Stimulated activated CD4-positive, alpha-beta T cell treated with anti-CD3 and anti-CD28 coated beads, Interleukin-4, amount 100 ng/mL, for 48 hours (primary cell): ENCODE measurements at regions not wholly inside any gene's neighbourhood (a gene's known extent, or its start where the extent isn't known, plus 50 kb on each side); places are given as distances from the start of the nearest gene placed in this dataset.

Source experiments
- DNase-seq, 2 donors: peaks; one replicate each; pipeline ENCODE4 v3.0.0-alpha.2; 2020; ENCODE audit warnings: low read depth in 2 of 2

DNA sequence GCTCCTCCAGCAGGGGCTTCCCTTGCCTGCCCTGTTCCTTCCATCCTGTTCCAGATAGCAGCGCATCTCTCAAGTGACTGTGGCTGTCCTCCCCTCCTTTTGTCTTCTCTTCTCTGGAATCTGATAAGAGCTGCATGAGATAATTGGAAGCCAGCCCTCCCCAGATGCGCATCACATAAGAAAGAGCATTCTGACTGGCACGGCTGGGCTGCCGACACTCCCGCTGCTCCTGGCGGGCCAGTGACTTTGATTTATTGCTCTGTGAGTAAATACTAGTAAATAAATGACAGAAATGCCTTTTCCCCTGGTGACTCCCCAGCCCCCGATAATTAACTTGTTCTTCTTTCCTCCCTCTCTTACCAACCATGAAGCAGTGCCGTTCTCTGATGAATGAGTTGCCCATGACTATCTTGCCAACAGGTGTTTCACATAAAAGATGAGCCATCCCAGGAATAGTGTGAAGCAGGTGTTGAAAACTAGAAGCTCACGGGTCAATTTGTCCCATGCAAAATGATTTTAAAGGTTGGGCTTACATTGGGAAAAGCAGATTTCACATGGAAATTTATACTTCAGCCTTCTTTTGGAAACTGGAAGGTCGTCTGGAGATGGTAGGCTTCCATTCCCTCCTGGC lies 212.3 kb downstream of the ERCC6L2 start:
- no peak for DNase-seq

DNA sequence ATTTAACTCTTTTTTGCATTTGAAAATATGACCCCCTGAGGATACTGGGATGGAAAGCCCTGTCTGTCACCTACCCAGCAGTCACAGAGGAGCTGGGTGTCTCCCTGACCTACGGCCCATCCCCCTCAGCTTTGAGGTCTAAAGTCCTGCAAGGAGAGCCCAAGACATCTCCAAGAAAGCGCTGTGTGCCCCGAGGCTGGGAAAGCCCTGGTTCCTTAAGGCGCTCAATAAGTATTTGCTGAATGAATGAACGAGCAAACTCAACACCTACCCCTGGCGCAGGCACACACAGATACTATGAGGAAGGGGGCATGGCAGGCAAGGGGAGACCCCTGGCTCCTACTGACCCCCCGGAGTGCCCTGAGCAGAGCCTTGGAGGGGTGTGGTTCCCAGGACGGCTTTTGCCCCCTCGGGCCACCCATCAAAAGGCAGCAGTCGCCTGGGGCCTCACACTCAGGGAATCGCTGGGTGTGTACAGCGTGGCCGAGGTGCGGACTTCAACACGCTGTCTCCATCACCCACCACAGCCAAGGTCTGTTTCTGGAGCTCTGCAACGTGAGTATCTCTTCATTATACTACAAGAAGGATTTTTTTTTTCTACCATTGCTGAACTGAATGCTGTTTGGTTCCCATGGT lies 211.6 kb downstream of the ERCC6L2 start:
- no peak for DNase-seq

DNA sequence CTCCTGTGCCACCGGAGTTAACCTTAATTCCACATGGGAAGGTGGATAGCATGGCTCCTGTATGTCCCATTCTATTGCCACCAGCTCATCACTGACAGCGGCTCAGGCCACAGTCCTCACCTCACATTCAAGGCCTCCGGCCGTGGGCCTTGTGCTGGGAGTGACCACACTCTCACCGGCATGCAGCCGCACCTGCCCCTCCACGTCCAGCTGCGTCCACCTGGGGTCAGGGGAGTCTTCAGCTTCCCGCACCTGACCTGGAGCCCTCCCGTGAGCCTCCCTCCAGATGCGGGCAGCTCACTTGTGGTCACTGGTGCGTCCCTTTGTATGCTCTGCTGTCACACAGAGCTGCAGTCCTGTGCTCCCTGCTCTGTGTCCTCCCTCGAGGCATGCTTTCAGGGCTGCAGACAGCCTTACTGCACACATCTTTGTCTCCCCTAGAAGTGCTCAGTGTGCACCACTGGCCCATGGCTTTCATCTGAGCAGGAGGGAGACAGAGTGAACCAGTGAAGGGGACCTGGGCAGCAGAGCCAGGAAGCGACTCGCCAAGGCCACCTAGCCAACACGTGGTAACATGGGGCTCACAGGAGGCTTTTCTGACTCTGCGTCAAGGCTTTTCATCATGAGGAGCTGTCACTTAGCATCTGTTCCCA lies 210.1 kb downstream of the ERCC6L2 start:
- no peak for DNase-seq

DNA sequence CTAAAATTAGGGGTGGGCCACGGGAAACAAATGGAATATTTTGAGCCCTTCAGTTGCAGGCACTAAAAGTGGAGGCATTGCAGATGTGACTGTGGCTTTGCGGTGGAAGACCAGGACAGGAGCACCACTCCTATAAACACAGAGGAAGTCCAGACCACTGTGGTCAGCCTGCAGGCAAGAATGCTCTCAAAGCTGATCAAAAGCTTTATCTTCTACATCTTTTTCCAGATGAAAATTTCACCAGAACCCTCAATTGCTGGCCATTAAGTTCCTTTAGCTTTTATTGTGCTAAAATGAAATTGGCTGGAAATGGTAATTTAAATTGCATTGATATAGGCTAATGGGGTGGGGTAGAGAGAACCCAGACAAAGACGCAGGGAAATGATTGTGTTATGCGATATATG lies 208.8 kb downstream of the ERCC6L2 start:
- DNase-seq = no peak

DNA sequence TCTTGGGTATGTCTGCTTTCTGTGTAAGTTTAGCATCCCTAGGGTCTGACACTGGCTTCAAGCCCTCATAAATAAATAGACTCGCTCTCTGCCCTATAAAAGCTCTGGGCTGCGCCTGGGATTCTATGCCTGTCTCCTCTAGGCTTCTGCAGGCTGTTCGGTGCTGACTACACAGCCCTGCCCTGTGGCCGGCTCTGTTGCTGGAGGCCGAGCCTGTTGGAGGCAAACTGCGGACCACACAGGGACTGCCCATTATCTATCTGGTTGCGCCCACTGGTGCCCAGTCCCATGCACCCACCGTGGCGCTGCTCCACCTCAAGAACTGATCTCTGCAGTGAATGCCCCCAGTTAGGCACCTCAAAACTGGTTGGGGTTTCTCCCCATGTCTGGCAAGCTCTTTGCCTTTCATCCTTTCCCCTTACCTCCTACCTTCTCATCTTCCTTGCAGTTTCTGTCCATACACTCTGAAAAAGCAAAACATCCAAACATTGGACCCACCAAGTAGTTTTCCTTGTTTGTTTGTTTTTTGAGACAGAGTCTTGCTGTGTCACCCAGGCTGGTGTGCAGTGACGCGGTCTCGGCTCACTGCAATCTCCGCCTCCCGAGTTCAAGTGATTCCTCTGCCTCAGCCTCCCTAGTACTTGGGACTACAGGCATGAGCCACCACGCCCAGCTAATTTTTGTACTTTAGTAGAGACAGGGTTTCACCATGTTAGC lies 207.2 kb downstream of the ERCC6L2 start:
- DNase-seq = no peak

DNA sequence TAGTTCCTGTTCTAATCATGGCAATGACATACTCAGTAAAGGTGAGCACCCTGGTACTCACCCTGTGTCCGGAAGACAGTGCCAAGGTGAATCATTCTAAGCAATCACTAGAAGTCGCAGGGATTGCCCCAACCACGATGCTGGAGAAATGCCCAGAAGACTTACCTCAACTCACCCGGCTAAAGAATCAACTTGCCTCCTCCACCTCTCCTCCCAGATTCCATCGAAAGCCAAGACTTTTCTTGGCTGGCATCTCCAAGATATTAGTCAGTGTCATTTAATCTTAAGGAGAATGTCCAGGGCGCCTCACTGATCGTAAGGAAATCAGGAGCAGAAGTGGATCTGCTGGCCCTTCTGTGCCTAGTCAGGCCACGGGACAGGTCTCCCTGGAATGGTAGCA lies 204.9 kb downstream of the ERCC6L2 start:
- DNase-seq = no peak

DNA sequence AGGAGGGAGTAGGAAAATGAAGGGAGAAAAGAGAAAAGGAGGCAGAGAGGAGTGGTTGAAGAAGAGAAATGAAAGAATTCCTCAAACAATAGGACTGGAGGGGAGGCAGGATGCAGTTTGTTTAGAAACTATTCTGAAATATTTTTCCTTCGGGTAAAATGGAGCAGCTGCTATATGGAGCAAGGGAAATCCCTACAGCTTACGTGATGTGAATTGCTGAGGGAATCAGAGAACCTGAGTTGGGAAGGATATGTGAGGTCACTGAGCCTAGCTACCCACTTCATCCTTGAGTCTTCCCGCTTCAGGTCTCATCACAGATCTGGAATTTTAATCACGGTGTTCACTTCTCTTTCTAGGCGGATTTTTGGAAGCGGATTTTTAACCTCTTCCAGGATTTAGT lies 204.3 kb downstream of the ERCC6L2 start:
- no peak for DNase-seq

DNA sequence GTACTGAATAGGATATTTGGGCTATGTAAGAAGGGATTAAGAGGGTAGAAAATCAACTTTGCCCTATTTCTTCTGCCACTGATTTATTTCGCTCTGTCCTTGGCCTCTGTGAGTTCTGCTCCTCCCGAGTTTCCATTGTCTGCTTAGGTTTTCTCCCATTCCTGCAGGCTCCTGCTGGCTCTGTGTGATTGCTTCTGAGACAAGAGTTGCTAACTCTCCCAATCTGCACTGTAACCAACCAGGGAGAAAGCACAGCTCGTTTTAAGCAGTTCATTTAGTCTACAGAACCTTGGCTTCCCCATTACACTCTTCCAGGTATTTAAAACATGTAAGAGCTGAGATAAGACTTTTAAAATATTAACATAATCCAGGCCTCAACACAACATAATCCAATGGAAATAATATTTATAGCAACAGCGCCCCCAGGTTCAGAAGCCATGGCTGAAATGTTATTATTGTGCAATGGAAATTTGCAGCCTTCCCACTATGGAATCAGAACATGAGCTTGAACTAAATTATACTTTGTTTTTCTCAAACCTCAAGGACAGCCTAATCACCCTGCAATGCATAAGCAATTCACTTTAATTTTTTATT lies 203.5 kb downstream of the ERCC6L2 start:
- no peak for DNase-seq

DNA sequence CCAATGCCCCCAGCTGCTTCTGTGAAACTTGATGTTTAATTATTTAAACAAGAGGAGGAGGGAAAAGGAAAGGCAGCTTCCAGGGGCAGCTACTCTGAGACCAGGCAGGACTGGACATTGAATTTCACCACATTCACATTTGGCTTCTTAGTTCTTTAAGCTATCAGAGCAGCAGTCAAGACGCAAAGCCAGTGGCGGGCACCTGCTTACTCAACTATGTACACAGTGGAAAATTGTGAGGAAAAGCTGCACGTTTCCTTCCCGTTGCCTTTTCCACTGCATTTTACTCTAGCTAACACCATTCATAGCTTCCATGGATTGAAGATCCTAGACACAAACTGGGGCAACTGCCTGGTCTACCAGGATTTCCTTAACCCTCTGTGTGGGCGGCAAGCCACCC lies 200.3 kb downstream of the ERCC6L2 start:
- DNase-seq = no peak

DNA sequence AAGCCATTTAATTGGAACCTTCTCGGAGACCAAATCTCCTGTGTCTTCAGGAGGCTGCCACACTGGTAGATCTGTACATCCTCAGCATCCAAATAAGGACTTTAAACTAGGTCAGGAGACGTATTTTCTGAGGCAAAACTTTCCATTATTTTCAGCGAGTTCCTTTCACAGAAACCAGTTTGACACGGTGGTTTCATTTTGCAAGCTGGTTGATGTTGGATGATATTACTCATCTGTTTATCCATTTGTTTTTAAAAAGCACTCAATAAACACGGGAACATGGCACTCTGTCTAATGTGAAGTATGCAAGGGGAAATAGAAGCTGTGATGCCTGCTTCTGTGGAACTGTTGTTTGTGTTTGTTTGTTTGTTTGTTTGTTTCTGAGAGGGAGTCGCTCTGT lies 199.6 kb downstream of the ERCC6L2 start:
- DNase-seq = no peak

DNA sequence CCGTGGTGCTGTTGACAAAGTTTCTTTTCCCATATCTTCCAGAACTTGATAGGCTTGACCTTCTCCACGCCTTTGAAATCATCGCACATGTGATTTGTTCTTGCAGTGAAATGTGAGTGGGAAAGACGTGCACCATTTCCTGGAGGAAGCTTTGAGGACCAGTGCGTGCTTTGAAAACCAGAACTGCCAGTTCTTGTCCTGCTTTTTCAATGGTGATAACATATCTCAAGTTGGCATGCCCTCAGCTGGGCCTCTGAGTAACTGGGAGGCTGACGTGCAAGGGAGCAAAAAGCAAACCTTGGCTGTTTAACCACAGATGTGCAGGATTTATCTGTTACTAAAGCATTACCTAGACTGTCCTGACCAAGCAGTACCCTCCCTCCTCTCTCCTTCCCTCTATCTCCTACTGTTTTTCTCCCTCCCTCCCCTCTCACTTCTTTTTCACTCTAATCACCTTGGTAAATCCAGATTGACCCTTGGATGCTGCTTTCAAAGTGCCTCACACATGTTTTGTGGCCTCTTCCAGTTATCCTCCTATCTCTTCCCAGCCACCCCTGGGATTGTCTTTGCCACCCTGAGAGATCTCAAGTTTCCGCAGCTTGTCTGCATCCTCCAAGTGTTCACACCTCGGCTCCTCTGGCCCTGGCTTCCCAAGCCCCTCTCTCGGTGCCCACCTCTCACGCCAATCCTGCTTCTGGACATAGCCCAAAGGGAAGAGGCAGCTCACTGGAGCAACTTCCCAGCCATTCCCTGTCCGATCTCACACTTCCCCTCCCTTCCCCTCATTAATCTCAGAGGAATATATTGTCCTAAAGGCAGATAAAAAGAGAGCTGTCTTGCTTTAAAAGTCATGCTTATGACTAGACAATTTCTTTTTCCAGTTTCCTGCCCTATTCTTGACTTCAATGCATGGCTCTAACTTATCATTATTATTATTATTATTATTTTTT lies 198.3 kb downstream of the ERCC6L2 start:
- DNase-seq = no peak

DNA sequence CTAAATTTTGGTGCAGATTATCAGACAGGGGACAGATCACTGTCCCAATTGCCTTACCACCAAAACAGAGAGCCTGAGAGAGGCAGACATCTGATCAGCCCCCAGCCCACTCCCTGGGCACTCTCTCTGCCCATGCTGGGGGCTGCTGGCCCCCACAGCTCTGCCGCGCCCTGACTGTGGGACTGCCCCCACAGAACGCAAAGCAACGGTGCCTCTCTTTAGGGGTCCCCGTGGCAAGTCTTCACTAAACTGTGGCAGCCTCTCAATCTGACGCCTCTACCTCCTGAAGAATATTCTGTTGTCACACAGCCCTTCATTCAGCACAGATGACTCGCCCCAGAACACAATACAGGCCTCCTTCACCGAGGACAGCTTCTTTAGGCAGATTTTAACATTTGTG lies 197.4 kb downstream of the ERCC6L2 start:
- no peak for DNase-seq

DNA sequence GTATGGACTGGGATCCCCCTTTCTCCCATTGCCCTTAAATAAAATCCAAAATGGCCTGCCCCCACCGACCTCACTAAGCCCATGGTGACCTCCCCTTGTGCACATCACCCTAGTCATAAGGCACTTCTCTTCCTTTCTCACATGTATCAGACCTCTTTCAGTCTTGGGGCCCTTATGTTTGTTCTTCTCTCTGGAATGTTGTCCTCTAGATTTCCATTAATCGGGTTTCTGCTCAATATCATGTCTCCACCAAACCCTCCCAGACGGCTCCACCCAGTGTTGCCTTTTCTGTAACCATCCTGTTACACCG lies 196.3 kb downstream of the ERCC6L2 start:
- DNase-seq = no peak

DNA sequence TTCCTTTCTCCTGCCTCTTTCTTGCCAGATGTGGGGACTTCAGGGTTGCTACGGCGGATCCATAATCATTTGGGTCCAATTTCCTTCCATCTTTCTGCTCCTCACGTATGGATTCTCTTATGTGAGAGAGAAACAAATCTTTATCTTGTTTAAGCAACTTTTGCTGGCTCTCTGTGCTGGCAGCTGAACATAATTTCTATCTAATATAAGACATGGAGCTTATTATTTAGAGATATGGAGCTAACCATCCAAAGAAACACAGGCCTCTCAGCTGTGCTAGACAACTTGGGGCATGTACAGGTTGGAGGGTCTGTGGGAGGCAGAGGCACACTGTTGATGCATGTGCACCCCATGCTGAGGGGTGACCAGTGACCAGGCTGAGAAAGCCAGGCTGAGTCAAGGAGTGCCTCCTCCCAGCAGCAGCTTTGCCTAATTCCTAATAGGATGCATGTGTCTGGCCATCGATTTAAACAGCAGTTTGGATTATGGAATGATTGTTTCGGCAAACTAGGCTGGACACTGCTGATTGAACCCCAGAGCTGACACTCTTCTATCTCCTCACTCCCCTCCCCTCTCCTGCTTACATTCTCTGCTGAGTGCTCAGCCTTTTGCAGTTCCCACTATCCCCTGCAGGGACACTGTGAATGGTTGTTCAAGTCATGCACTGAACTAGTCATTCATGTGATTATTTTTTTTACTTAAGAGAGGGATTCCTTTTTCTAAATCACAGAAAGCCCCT lies 195.8 kb downstream of the ERCC6L2 start:
- DNase-seq = peak in 1 of 2 donors; percentile 4

DNA sequence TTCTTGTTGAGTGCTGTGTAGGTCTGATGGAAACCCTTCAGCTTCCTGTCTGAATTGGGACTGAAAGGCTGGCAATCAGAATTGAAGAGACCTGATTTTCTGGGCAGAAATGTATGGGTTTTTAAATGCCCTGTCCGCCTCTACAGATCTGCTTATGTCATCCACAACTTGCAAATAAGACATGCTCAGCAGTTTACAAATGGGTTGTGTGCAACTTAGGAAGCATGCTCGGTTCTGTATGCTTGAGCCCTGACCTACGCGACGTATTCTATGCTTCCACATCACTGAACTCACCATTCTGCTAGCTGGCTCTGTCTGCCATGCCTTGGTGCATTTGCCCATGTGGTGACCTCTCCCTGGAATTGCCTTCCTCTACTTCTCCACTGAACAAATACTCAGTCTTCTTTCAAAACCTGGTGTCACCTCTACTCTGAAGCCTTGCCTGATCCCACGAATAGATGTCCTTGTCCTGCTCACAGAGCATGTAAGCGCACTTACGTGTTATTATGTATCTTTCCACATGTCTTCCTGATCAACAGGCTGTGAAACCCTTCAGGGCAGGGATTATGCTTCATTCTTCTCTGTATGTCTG lies 194.2 kb downstream of the ERCC6L2 start:
- DNase-seq = no peak

DNA sequence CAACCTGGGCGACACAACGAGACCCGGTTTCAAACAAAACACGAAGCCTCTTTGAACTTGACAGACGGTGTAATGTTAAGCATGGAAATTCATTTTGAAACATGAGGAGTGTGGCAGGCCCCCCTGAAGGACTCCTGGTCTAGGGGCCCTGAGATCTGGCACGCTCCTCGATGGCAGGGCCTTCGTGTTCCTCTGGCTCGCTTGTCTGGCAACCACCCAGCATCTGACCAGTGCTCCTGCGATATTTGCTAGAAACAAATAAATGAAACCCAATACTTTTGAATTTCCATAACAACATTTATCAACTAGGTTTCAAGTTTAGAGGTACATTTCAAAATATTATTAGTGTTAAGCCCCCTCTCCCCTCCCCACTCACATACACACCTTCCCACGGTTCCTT lies 193.0 kb downstream of the ERCC6L2 start:
- no peak for DNase-seq

DNA sequence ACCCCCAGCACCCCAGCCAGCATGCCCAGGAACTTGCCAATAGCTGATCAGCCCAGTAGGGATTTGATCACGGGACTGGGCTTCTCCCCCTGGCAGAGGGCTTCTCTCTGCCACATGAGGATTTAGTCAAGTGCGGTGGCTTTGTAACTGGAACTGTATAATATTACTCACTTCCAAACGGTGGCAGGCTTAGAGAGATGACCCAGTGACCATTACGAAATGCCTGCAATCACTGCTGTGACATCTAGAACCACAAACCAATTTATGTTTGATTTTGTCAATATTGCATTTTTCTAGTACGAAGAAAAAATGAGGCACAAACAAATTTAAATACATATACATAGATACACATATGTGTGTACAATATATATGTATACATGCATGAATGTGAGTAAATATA lies 192.1 kb downstream of the ERCC6L2 start:
- no peak for DNase-seq

DNA sequence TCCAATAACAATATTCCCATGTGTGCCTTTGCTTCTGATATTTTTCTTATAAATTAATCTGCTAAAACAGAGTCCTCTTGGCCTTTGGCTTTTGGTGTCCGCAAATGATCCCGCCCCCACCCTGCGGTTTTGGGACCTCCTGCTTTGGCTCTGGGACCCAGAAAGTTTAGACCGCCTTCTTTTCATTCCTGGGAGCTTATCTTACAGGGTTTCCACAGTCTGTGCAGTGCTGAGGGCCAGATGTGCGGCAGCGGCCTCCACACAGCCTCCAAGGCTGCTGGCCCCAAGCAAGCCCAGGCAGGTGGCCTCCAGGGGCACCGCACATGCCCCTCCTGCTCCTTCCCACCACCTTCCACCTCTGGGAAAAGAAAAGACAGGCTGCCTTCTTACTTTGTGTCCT lies 191.5 kb downstream of the ERCC6L2 start:
- no peak for DNase-seq

DNA sequence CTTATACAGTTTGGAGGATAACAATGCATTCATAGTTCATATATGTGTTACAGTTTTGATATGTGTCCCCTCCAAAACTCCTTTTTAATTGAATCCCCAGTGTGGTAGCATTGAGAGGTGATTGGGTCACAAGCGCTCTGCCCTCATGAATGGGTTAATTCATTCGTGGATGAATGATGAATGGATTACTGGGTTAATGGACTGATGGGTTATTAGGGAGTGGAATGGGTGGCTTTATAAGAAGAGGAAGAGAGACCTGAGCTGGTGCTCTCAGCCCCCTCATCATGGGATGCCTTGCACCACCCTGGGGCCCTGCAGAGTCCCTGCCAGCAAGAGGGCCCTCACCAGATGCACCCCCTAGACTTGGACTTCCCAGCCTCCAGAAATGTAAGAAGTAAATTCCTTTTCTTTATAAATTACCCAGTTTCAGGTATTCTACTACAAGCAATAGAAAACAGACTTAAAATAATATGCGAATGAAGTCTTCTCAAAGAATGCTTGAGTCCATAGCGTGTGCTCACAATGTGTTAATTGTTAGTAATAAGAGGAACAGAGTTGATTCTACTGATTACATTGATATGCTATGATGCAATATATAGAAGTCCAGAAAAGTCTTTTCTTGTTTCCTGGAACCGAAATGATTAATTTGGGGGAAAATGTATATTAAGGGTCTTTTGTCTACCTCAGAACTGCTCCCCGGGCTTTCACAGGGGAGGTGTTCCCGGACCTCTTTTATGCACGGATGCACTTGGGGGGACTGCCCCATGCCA lies 190.2 kb downstream of the ERCC6L2 start:
- no peak for DNase-seq
